ENCODE measurements at regions not wholly inside any gene's neighbourhood (a gene's known extent, or its start where the extent isn't known, plus 50 kb on each side); places are given as distances from the start of the nearest gene placed in this dataset.
A peak's percentile ranks its signal among the peaks of the same experiment; 100 is the strongest.

DNA sequence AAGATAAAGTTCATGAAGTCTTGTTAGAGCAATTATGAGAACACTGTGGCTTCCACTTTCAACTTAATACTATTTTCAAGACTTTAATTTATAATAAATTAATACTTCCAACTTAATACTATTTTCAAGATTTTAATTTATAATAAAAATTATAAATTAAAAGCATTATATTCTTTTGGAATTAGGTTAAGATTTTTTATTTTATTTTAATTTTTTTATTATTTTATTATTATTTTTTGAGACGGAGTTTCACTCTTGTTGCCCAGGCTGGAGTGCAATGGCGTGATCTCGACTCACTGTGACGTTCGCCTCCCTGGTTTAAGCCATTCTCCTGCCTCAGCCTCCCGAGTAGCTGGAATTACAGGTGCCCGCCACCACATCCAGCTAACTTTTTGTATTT, 126.0 kb upstream of the GUCY1A1 start:
- intact Hi-C loops (cut with DNase I; ENCODE audit: low total_unique reads) = no loop called here
- no peak overlapping the region for H3K27ac ChIP-seq
- H3K4me1 ChIP-seq = no peaks in the 10 kb centered on the region
- no peak for DNase-seq (ENCODE audit: low spot score in 2 of 2)
- TF ChIP-seq POLR2AphosphoS5 (IDR thresholded peaks at IDR 0.05) (no peak), POLR2A (IDR thresholded peaks at IDR 0.05) (no peak), CTCF (IDR thresholded peaks at IDR 0.05) (no peak)
- no peaks in the 10 kb centered on the region for H3K27me3 ChIP-seq
- H3K4me3 ChIP-seq = no peak overlapping the region
- no peaks in the 10 kb centered on the region for H3K36me3 ChIP-seq
- H3K9me3 ChIP-seq = no peaks in the 10 kb centered on the region

DNA sequence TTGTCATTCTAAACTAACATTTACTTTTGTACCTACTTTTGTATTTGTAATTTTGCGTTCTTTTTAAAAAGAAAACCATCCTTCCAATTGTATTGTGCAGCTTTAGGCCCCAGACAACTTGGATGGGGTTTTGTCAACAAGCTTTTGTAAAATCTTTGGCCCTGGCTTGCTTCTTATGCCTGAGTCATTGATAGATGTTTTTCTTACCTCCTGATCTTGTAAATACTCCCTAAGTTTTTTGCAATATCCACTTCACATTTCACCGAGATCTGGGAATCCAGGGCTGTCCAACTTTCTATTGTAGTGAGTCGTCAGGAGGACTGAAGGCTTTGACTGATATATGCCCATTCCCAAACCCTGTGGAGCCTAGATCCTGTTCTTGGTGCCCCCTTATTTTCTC, 126.9 kb upstream of the GUCY1A1 start:
- DNase-seq (ENCODE audit: low spot score in 2 of 2) = no peak
- Histone ChIP-seq H3K27ac (no peak overlapping the region), H3K27me3 (no peaks in the 10 kb centered on the region), H3K4me1 (no peaks in the 10 kb centered on the region), H3K9me3 (no peaks in the 10 kb centered on the region), H3K4me3 (no peak overlapping the region), H3K36me3 (no peaks in the 10 kb centered on the region)
- TF ChIP-seq CTCF (IDR thresholded peaks at IDR 0.05) = no peak
- TF ChIP-seq POLR2AphosphoS5 (IDR thresholded peaks at IDR 0.05) = no peak
- TF ChIP-seq POLR2A (IDR thresholded peaks at IDR 0.05) = no peak
- intact Hi-C loops (cut with DNase I; ENCODE audit: low total_unique reads) = no loop called here

DNA sequence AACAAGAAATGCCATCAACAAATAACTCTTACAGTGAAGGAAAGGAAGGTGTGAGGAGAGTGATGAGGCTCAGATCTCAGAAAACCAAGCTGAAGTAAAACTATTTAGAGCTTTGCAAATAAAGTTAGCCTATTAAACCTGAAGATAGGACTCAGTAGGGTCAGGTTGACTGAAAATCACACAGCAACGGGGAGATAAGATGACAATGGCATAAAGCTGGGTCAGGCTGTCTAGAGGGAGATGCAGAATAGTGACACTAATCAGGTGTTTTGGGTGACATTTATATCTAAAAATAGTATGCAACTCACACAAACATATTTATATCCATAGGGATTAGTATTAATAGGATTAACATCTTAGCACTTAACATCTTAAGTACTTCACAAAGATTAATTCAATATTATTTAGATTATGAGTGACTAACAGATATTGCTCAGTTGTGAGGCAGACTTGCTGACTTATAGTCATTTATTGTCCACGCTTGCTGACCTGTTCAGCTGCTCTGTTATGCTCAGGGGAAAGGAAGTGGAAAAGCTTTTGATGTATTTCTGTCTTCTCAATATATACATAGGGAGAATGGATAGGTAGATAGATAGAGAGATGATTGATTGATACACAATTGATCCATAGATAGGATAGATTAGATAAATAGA, 130.7 kb upstream of the GUCY1A1 start:
- no peak for TF ChIP-seq POLR2A (IDR thresholded peaks at IDR 0.05)
- no peak for TF ChIP-seq CTCF (IDR thresholded peaks at IDR 0.05)
- no peak for TF ChIP-seq POLR2AphosphoS5 (IDR thresholded peaks at IDR 0.05)
- H3K36me3 ChIP-seq = no peaks in the 10 kb centered on the region
- no peaks in the 10 kb centered on the region for H3K4me1 ChIP-seq
- no peaks in the 10 kb centered on the region for H3K9me3 ChIP-seq
- no peaks in the 10 kb centered on the region for H3K27me3 ChIP-seq
- no peak overlapping the region for H3K4me3 ChIP-seq
- DNase-seq (ENCODE audit: low spot score in 2 of 2) = no peak
- intact Hi-C loops (cut with DNase I; ENCODE audit: low total_unique reads) = no loop called here
- H3K27ac ChIP-seq = no peak overlapping the region

- no peak for DNase-seq (ENCODE audit: low spot score in 2 of 2)
- no peak overlapping the region for H3K4me3 ChIP-seq
- no peaks in the 10 kb centered on the region for H3K36me3 ChIP-seq
- H3K9me3 ChIP-seq = no peaks in the 10 kb centered on the region
- H3K4me1 ChIP-seq = no peaks in the 10 kb centered on the region
- no peaks in the 10 kb centered on the region for H3K27me3 ChIP-seq
- H3K27ac ChIP-seq = peak overlapping the region in 1 of 2 donors; percentile 36
- intact Hi-C loops (cut with DNase I; ENCODE audit: low total_unique reads) = no loop called here
- TF ChIP-seq CTCF (IDR thresholded peaks at IDR 0.05) = no peak
- no peak for TF ChIP-seq POLR2AphosphoS5 (IDR thresholded peaks at IDR 0.05)
- no peak for TF ChIP-seq POLR2A (IDR thresholded peaks at IDR 0.05)
These were observed 134.1 kb upstream of the GUCY1A1 start for GRCh38 chr4:155532373-155533085.

DNA sequence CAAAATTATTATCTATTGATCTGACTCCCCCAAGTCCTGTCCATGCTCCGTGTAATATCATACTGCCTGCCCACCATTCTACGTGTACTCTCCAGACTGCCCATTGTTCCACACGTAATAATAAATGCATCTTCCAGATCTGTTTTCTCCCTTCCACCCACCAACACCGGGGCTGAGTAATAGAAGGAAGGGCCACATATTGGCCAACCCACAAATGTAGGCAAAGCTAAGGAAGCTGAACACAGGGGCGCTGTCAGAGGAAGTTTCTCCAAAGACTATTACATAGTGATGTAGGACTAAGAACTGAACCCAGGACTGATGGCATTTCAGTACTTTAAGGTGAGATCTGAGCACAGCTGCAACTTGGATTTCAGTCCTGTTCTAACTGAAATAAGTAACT, 135.8 kb upstream of the GUCY1A1 start:
- H3K9me3 ChIP-seq = no peaks in the 10 kb centered on the region
- no peak for DNase-seq (ENCODE audit: low spot score in 2 of 2)
- no peak overlapping the region for H3K4me3 ChIP-seq
- H3K4me1 ChIP-seq = peaks cover 0 to 7% of the 10 kb centered on the region in 2 donors
- peak overlapping the region; percentile 22 to 56 for H3K27ac ChIP-seq
- H3K36me3 ChIP-seq = no peaks in the 10 kb centered on the region
- no peaks in the 10 kb centered on the region for H3K27me3 ChIP-seq
- intact Hi-C loops (cut with DNase I; ENCODE audit: low total_unique reads) = no loop called here
- TF ChIP-seq POLR2AphosphoS5 (IDR thresholded peaks at IDR 0.05) = no peak
- TF ChIP-seq POLR2A (IDR thresholded peaks at IDR 0.05) = no peak
- no peak for TF ChIP-seq CTCF (IDR thresholded peaks at IDR 0.05)
